Cardiac muscle cell (in vitro differentiated cells and primary cell): ENCODE measurements at regions not wholly inside any gene's neighbourhood (a gene's known extent, or its start where the extent isn't known, plus 50 kb on each side); places are given as distances from the start of the nearest gene placed in this dataset.

Experiments
- DNase-seq, 2 donors: peaks; one replicate each; pipeline versions ENCODE4 v3.0.0 to v3.0.0-alpha.2; 2010 to 2017; ENCODE audit warnings: low read depth in 1 of 2, low spot score in 1 of 2
- H3K27ac ChIP-seq: fragments of 200-600 bp; sonication (generic); 2 replicates; pipeline ENCODE4 v1.5.1; 2016
- H3K27me3 ChIP-seq: fragments of 200-600 bp; sonication (generic); 2 replicates; pipeline ENCODE4 v1.6.0; 2016; ENCODE audit warnings: control low read depth
- H3K36me3 ChIP-seq: fragments of 200-600 bp; sonication (generic); 2 replicates; pipeline ENCODE4 v1.5.1; 2016; ENCODE audit warnings: control low read depth
- H3K4me1 ChIP-seq: fragments of 200-600 bp; sonication (generic); 2 replicates; pipeline ENCODE4 v1.8.1; 2017; ENCODE audit warnings: low read depth, mild to moderate bottlenecking, mixed run types
- H3K4me3 ChIP-seq: fragments of 200-600 bp; sonication (generic); 2 replicates; pipeline ENCODE4 v1.5.1; 2016; ENCODE audit warnings: mild to moderate bottlenecking
- H3K9me3 ChIP-seq: fragments of 200-600 bp; sonication (generic); 2 replicates; pipeline ENCODE4 v1.5.1; 2017; ENCODE audit warnings: low read depth, mild to moderate bottlenecking, control low read depth
- CTCF ChIP-seq: IDR thresholded peaks from 2 replicates; pipeline ENCODE4 v1.5.1; 2012; ENCODE audit warnings: low read depth, mild to moderate bottlenecking, low read length

DNA sequence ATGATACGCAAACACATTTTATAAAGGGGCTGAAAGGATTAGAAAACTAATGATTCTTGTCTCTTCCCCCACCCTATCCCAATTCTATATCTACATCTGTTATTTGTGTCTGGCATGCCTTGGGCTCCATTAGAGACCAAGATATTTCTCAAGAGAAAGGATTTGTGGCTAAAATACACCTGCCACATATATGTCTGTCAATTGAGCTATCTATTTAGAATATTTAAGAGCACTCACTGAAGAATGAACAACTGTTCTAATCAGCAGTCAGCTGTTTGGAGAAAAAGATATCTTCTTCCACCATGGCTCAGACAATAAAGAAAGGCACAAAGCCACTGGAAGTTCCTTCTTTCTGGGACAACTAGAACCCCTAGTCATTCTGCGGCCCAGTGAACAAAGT lies 61.7 kb upstream of the LRRN1 start:
- no peaks in the 10 kb centered on the region for H3K4me1 ChIP-seq
- H3K27me3 ChIP-seq, result peaks cover 33% of the 10 kb centered on the region
- TF ChIP-seq CTCF, result no peak
- H3K36me3 ChIP-seq, result no peaks in the 10 kb centered on the region
- H3K4me3 ChIP-seq, result no peak overlapping the region
- H3K27ac ChIP-seq, result no peak overlapping the region
- DNase-seq, result no peak
- H3K9me3 ChIP-seq, result no peaks in the 10 kb centered on the region

- no peak for TF ChIP-seq CTCF
- Histone ChIP-seq H3K27ac (no peak overlapping the region), H3K4me1 (no peaks in the 10 kb centered on the region), H3K9me3 (no peaks in the 10 kb centered on the region), H3K27me3 (peaks cover 31% of the 10 kb centered on the region), H3K4me3 (no peak overlapping the region), H3K36me3 (no peaks in the 10 kb centered on the region)
- DNase-seq, result no peak
These were observed 63.3 kb upstream of the LRRN1 start for GRCh38 chr3:3735919-3736318.

GRCh38 chr3:3734881-3735280 lies 64.3 kb upstream of the LRRN1 start:
- Histone ChIP-seq H3K27me3 (peaks cover 33% of the 10 kb centered on the region), H3K4me3 (no peak overlapping the region), H3K36me3 (no peaks in the 10 kb centered on the region), H3K9me3 (no peaks in the 10 kb centered on the region), H3K27ac (no peak overlapping the region), H3K4me1 (no peaks in the 10 kb centered on the region)
- no peak for TF ChIP-seq CTCF
- no peak for DNase-seq

DNA sequence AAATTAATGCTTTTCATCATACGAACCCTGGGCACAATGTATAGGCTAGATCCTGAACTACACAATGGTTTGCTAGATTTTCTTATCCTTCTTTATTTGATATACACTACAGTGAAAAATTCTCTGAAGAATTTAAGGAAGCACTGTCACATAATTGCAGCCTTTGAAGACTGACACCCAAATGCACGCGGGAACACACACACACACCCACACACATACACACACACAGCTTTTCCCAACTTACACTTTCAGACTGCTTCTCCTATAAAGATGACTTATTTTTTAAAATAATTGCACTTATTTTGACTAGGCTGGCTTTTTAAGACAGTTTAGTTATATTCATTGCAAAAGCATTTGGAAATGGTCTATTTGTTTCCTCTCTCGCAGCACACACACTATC lies 70.0 kb upstream of the LRRN1 start:
- Histone ChIP-seq H3K36me3 (no peaks in the 10 kb centered on the region), H3K4me3 (no peak overlapping the region), H3K4me1 (no peaks in the 10 kb centered on the region), H3K27me3 (peaks cover 31% of the 10 kb centered on the region), H3K9me3 (no peaks in the 10 kb centered on the region), H3K27ac (no peak overlapping the region)
- no peak for DNase-seq
- no peak for TF ChIP-seq CTCF

DNA sequence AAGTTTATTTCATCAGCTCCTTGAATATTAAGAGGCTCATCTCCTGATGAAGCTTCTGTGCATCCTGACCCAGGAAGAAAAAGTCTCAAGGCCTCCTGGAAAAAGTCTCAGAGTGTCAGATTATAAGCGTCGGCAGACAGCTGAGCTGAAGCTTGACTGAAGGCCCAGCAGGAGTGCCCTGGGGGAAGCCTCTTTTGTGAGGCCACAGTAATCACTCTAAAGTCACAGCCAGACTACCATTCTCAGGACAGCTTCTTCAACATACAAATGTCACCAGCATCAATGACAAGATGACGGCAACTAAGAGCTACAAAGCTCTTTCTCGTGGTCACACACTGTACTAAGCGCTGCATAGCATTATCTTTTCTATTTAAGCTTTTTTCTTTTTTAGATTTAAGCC lies 72.7 kb upstream of the LRRN1 start:
- H3K9me3 ChIP-seq, result no peaks in the 10 kb centered on the region
- DNase-seq, result peak in 1 of 2 donors; percentile 5
- no peaks in the 10 kb centered on the region for H3K4me1 ChIP-seq
- H3K4me3 ChIP-seq, result no peak overlapping the region
- H3K36me3 ChIP-seq, result no peaks in the 10 kb centered on the region
- no peak for TF ChIP-seq CTCF
- H3K27ac ChIP-seq, result no peak overlapping the region
- peaks cover 21% of the 10 kb centered on the region for H3K27me3 ChIP-seq

- H3K27ac ChIP-seq, result no peak overlapping the region
- TF ChIP-seq CTCF, result no peak
- no peaks in the 10 kb centered on the region for H3K27me3 ChIP-seq
- H3K4me3 ChIP-seq, result no peak overlapping the region
- no peaks in the 10 kb centered on the region for H3K4me1 ChIP-seq
- H3K9me3 ChIP-seq, result no peaks in the 10 kb centered on the region
- H3K36me3 ChIP-seq, result no peaks in the 10 kb centered on the region
- no peak for DNase-seq
These were observed 84.7 kb upstream of the LRRN1 start for GRCh38 chr3:3714572-3714971.
